Activated CD4-positive, CD25-positive, alpha-beta regulatory T cell treated with anti-CD3 and anti-CD28 coated beads, Interleukin-2, amount 50 U/mL, for 16 hours (primary cell): ENCODE measurements at regions not wholly inside any gene's neighbourhood (a gene's known extent, or its start where the extent isn't known, plus 50 kb on each side); places are given as distances from the start of the nearest gene placed in this dataset.

ENCODE experiments used
- DNase-seq: peaks from one replicate; pipeline ENCODE4 v3.0.0-alpha.2; 2020; ENCODE audit warnings: low read depth, low spot score

- no peak for DNase-seq
Observed at GRCh38 chr12:28824193-28824846, 324.8 kb upstream of the FAR2 start.

- no peak for DNase-seq
Observed at GRCh38 chr12:28824849-28825248, 324.2 kb upstream of the FAR2 start.

- DNase-seq: no peak
Observed at GRCh38 chr12:28826766-28827165, 322.3 kb upstream of the FAR2 start.

- DNase-seq: no peak
Observed at GRCh38 chr12:28827861-28828260, 321.2 kb upstream of the FAR2 start.

- DNase-seq: no peak
Observed at GRCh38 chr12:28828318-28828717, 320.8 kb upstream of the FAR2 start.

- DNase-seq: no peak
Observed at GRCh38 chr12:28830491-28830890, 318.6 kb upstream of the FAR2 start.

GRCh38 chr12:28844718-28845117, 304.4 kb upstream of the FAR2 start:
- DNase-seq: no peak

GRCh38 chr12:28851781-28852180, 297.3 kb upstream of the FAR2 start:
- no peak for DNase-seq

GRCh38 chr12:28855761-28856310, 293.2 kb upstream of the FAR2 start:
- DNase-seq: no peak

- no peak for DNase-seq
Observed at GRCh38 chr12:28857369-28857768, 291.7 kb upstream of the FAR2 start.

GRCh38 chr12:28859551-28859950, 289.5 kb upstream of the FAR2 start:
- DNase-seq: no peak

- no peak for DNase-seq
Observed at GRCh38 chr12:28865776-28866175, 283.3 kb upstream of the FAR2 start.

GRCh38 chr12:28866296-28866695, 282.8 kb upstream of the FAR2 start:
- no peak for DNase-seq

GRCh38 chr12:28866715-28867503, 282.2 kb upstream of the FAR2 start:
- DNase-seq: no peak

GRCh38 chr12:28868414-28868813, 280.7 kb upstream of the FAR2 start:
- no peak for DNase-seq

- DNase-seq: no peak
Observed at GRCh38 chr12:28869197-28869596, 279.9 kb upstream of the FAR2 start.

- no peak for DNase-seq
Observed at GRCh38 chr12:28870839-28871440, 278.1 kb upstream of the FAR2 start.

GRCh38 chr12:28872654-28873268, 276.3 kb upstream of the FAR2 start:
- no peak for DNase-seq

GRCh38 chr12:28874758-28875157, 274.3 kb upstream of the FAR2 start:
- DNase-seq: no peak

GRCh38 chr12:28876196-28876798, 272.8 kb upstream of the FAR2 start:
- no peak for DNase-seq

- DNase-seq: no peak
Observed at GRCh38 chr12:28877854-28878253, 271.2 kb upstream of the FAR2 start.

GRCh38 chr12:28878629-28879028, 270.4 kb upstream of the FAR2 start:
- DNase-seq: no peak
